Neural cell (in vitro differentiated cells): ENCODE measurements at regions not wholly inside any gene's neighbourhood (a gene's known extent, or its start where the extent isn't known, plus 50 kb on each side); places are given as distances from the start of the nearest gene placed in this dataset.

Source experiments
- H2AFZ ChIP-seq: fragments of 200-600, 300-800 bp; sonication (generic), shearing (Covaris generic); 2 replicates; pipeline ENCODE4 v1.6.0; 2014; ENCODE audit warnings: low read depth, mild to moderate bottlenecking, antibody characterized with exemption, low read length, moderate library complexity
- H3F3A ChIP-seq: fragments of 200-600 bp; shearing (Covaris generic); 2 replicates; pipeline ENCODE4 v1.6.1; 2016; ENCODE audit warnings: mild to moderate bottlenecking, moderate library complexity, mixed read lengths, antibody characterized with exemption, low read length; ENCODE audit not compliant: insufficient read depth, poor library complexity, severe bottlenecking
- H3K27ac ChIP-seq: fragments of 200-600, 300-800 bp; sonication (generic), shearing (Covaris generic); 2 replicates; pipeline ENCODE4 v1.5.1; 2014; ENCODE audit warnings: mild to moderate bottlenecking, low read length, moderate library complexity
- H3K27me3 ChIP-seq: fragments of 300-800, 200-600 bp; sonication (generic), shearing (Covaris generic); 2 replicates; pipeline ENCODE4 v1.6.0; 2014; ENCODE audit warnings: mild to moderate bottlenecking, low read depth, low read length, moderate library complexity; ENCODE audit not compliant: insufficient read depth
- H3K36me3 ChIP-seq: fragments of 300-800, 200-600 bp; sonication (generic), shearing (Covaris generic); 2 replicates; pipeline ENCODE4 v1.5.1; 2014; ENCODE audit warnings: mild to moderate bottlenecking, antibody characterized with exemption, low read length, moderate library complexity; ENCODE audit not compliant: insufficient read depth
- H3K4me2 ChIP-seq: fragments of 300-800, 200-600 bp; sonication (generic), shearing (Covaris generic); 2 replicates; pipeline ENCODE4 v1.6.0; 2014; ENCODE audit warnings: mild to moderate bottlenecking, low read length
- H3K4me3 ChIP-seq: fragments of 300-800, 200-600 bp; sonication (generic), shearing (Covaris generic); 2 replicates; pipeline ENCODE4 v1.5.1; 2014; ENCODE audit warnings: mild to moderate bottlenecking, low read length, moderate library complexity
- H3K79me2 ChIP-seq: fragments of 200-600 bp; shearing (Covaris generic); replicated peaks from 2 replicates; pipeline ENCODE4 v1.6.0; 2014; ENCODE audit warnings: mild to moderate bottlenecking, low read length, moderate library complexity; ENCODE audit not compliant: insufficient read depth
- H3K9ac ChIP-seq: fragments of 300-800, 200-600 bp; sonication (generic), shearing (Covaris generic); 2 replicates; pipeline ENCODE4 v1.6.1; 2016; ENCODE audit warnings: mild to moderate bottlenecking, low read length, mixed read lengths
- H3K9me2 ChIP-seq: fragments of 200-600 bp; shearing (Covaris generic); 2 replicates; pipeline ENCODE4 v1.6.1; 2016; ENCODE audit warnings: mild to moderate bottlenecking, low read length, mixed read lengths; ENCODE audit not compliant: insufficient read depth
- H3K9me3 ChIP-seq: fragments of 200-600, 300-800 bp; sonication (generic), shearing (Covaris generic); 2 replicates; pipeline ENCODE4 v1.6.1; 2016; ENCODE audit warnings: mild to moderate bottlenecking, mixed run types, low read length, moderate library complexity, mixed read lengths
- H4K20me1 ChIP-seq: fragments of 200-600 bp; shearing (Covaris generic); 2 replicates; pipeline ENCODE4 v1.6.1; 2016; ENCODE audit warnings: mild to moderate bottlenecking, mixed run types; ENCODE audit not compliant: insufficient read depth
- CTCF ChIP-seq: fragments of 450-650 bp; IDR thresholded peaks from 2 replicates; pipeline ENCODE4 v1.5.1; 2014; ENCODE audit warnings: antibody characterized with exemption, mild to moderate bottlenecking, moderate library complexity; ENCODE audit not compliant: poor library complexity, severe bottlenecking
- EP300 ChIP-seq: fragments of 450-650 bp; conservative IDR thresholded peaks from 2 replicates; pipeline ENCODE4 v1.6.1; 2014; ENCODE audit warnings: antibody characterized with exemption, mild to moderate bottlenecking, moderate library complexity; ENCODE audit not compliant: poor library complexity, severe bottlenecking
- EZH2 ChIP-seq: fragments of 200-600, 300-800 bp; shearing (Covaris generic), sonication (generic); IDR thresholded peaks from 2 replicates; pipeline ENCODE4 v1.6.1; 2014; ENCODE audit warnings: antibody characterized with exemption, low read length, borderline replicate concordance, mild to moderate bottlenecking; ENCODE audit not compliant: insufficient read depth, poor library complexity, severe bottlenecking
- MXI1 ChIP-seq: fragments of 450-650 bp; conservative IDR thresholded peaks from 2 replicates; pipeline ENCODE4 v1.6.1; 2014; ENCODE audit warnings: antibody characterized with exemption, mild to moderate bottlenecking; ENCODE audit not compliant: poor library complexity, severe bottlenecking
- POLR2AphosphoS5 ChIP-seq: IDR thresholded peaks from 2 replicates; pipeline ENCODE4 v1.6.1; 2012
- RAD21 ChIP-seq: fragments of 450-650 bp; conservative IDR thresholded peaks from 2 replicates; pipeline ENCODE4 v1.6.1; 2014; ENCODE audit warnings: antibody characterized with exemption, mild to moderate bottlenecking, moderate library complexity
- REST ChIP-seq: IDR thresholded peaks from 2 replicates; pipeline ENCODE4 v1.6.1; 2012; ENCODE audit warnings: borderline replicate concordance
- SMC3 ChIP-seq: fragments of 450-650 bp; conservative IDR thresholded peaks from 2 replicates; pipeline ENCODE4 v1.6.1; 2014; ENCODE audit warnings: antibody characterized with exemption, mild to moderate bottlenecking, moderate library complexity; ENCODE audit not compliant: poor library complexity
- TAF1 ChIP-seq: IDR thresholded peaks from 2 replicates; pipeline ENCODE4 v1.6.1; 2012; ENCODE audit warnings: low read depth

GRCh38 chr17:72365857-72366414 lies 245.1 kb downstream of the SOX9 start:
- TF ChIP-seq SMC3 (no peak), EP300 (no peak), RAD21 (no peak), POLR2AphosphoS5 (no peak), REST (no peak), MXI1 (no peak), TAF1 (no peak), CTCF (no peak)
- Histone ChIP-seq H2AFZ (no peak overlapping the region), H3K9me2 (no peaks in the 10 kb centered on the region), H3K36me3 (no peaks in the 10 kb centered on the region), H3F3A (no peaks in the 10 kb centered on the region), H3K79me2 (no peaks in the 10 kb centered on the region), H3K27me3 (no peaks in the 10 kb centered on the region), H3K4me2 (no peak overlapping the region), H3K9me3 (no peaks in the 10 kb centered on the region), H3K9ac (no peak overlapping the region), H3K4me3 (no peak overlapping the region), H3K27ac (no peak overlapping the region), H4K20me1 (no peaks in the 10 kb centered on the region)

GRCh38 chr17:72366626-72367025 lies 245.8 kb downstream of the SOX9 start:
- no peaks in the 10 kb centered on the region for H3K9me3 ChIP-seq
- H2AFZ ChIP-seq = no peak overlapping the region
- H3K36me3 ChIP-seq = no peaks in the 10 kb centered on the region
- no peaks in the 10 kb centered on the region for H3K79me2 ChIP-seq
- no peaks in the 10 kb centered on the region for H4K20me1 ChIP-seq
- no peak overlapping the region for H3K9ac ChIP-seq
- H3K27ac ChIP-seq = no peak overlapping the region
- H3K4me2 ChIP-seq = no peak overlapping the region
- TF ChIP-seq POLR2AphosphoS5 (no peak), CTCF (no peak), RAD21 (no peak), REST (no peak), TAF1 (no peak), SMC3 (no peak), EZH2 (no peak)
- no peak overlapping the region for H3K4me3 ChIP-seq
- no peaks in the 10 kb centered on the region for H3F3A ChIP-seq
- H3K27me3 ChIP-seq = no peaks in the 10 kb centered on the region
- no peaks in the 10 kb centered on the region for H3K9me2 ChIP-seq
